Transverse colon (tissue), 3 donors: ENCODE measurements at regions not wholly inside any gene's neighbourhood (a gene's known extent, or its start where the extent isn't known, plus 50 kb on each side); places are given as distances from the start of the nearest gene placed in this dataset.

ENCODE experiments used
- POLR2A ChIP-seq: fragments of 450-650 bp; IDR thresholded peaks from one replicate; pipeline ENCODE4 v1.6.1; 2016; ENCODE audit warnings: antibody characterized with exemption, mild to moderate bottlenecking, moderate library complexity
- TF ChIP-seq, protein P1 (sequence below), 5 experiments: fragments of 200-600 bp in 3 of 5; fragments of 450-650 bp in 2 of 5; sonication (generic) in 3 of 5; IDR thresholded peaks; 1 replicate in 2 of 5; 2 replicates in 3 of 5; pipeline ENCODE4 v1.5.1; 2016 to 2017; ENCODE audit warnings: antibody characterized with exemption in 5 of 5, inconsistent platforms in 3 of 5, mild to moderate bottlenecking in 2 of 5, moderate library complexity in 1 of 5

DNA sequence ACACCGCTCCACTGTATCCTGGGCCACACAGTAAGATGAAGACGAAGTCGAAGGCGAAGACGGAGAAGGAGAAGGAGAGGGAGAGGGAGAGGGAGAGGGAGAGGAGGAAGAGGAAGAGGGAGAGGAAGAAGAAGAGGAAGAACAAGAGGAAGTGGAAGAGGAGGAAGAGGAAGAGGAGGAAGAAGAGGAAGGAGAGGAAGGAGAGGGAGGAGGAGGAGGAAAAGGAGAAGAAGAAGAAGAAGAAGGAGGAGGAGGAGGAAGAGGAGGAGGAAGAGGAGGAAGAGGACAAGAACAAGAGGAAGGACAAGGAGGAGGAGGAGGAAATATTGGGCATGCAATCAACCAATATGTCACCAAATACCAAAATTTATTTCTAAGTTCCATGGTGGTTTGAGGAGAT lies 149.5 kb upstream of the ERCC4 start:
- TF ChIP-seq POLR2A, result no peak
- TF ChIP-seq, protein P1, sequence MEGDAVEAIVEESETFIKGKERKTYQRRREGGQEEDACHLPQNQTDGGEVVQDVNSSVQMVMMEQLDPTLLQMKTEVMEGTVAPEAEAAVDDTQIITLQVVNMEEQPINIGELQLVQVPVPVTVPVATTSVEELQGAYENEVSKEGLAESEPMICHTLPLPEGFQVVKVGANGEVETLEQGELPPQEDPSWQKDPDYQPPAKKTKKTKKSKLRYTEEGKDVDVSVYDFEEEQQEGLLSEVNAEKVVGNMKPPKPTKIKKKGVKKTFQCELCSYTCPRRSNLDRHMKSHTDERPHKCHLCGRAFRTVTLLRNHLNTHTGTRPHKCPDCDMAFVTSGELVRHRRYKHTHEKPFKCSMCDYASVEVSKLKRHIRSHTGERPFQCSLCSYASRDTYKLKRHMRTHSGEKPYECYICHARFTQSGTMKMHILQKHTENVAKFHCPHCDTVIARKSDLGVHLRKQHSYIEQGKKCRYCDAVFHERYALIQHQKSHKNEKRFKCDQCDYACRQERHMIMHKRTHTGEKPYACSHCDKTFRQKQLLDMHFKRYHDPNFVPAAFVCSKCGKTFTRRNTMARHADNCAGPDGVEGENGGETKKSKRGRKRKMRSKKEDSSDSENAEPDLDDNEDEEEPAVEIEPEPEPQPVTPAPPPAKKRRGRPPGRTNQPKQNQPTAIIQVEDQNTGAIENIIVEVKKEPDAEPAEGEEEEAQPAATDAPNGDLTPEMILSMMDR (IDR thresholded peaks at IDR 0.05), result no peak
